ENCODE measurements at regions not wholly inside any gene's neighbourhood (a gene's known extent, or its start where the extent isn't known, plus 50 kb on each side); places are given as distances from the start of the nearest gene placed in this dataset.

DNA sequence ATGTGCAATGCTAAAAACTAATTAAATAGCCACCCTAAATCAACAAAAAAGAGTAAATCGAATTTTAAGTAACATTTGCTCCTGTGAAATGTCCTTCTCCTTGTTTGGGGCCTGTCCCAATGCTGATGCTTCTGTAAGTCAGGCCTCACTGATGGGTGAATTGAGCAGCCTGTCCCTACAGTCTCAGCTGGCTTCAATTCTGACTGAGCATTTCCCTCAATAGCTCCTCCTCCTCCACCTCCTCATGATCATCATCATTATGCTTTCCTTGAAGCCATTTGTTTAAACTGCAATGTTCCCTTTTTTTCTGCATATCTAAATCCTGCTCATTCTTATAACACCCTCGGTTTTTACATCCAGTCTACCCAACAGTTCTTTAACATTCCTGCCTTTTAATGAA lies 137.2 kb upstream of the CELF4 start:
- no peak for DNase-seq

DNA sequence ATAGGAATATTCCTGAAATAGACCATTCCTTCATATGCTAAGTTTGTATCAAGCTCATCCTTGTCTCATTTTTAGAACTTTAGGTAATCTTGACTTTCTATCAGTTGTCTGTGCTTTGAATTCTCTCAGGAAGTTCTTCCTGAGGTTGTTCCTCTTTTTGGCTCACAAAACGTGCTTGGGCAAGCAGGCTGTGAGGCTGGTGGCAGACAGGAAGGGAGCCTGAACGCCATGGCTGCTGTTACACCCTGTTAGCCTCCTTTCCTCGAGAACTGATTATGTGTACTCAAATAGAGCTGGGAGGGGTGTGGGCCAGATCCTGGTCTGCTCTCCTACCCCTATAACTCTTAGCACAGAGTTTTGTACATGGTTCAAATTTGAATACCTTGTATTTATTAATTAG lies 136.4 kb upstream of the CELF4 start:
- DNase-seq = no peak

DNA sequence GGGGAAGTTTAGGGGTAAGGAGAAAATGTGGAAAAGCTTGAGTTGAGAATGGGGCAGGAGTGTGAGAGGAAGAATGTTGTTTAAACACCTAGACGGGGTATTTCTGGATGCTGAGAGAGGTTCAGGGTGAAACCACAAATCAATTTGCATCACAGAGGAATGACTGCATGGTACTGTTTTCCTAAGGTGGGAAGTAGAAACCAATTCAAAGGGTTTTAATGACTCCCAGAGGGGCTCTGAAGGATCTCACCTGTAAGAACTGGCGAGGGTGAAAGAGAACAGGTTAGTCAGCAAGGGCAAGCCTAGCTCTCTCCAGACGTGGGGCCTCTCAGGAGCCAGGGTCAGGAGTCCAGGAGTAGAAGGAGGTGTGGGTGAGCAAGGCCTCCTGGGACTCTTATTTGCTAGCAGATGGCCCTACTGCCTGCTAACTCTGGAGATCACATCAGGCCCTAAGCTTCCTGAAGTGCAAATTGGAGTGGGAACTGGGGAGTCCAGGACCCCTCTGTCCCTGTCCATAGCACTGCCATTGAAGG lies 133.0 kb upstream of the CELF4 start:
- no peak for DNase-seq

DNA sequence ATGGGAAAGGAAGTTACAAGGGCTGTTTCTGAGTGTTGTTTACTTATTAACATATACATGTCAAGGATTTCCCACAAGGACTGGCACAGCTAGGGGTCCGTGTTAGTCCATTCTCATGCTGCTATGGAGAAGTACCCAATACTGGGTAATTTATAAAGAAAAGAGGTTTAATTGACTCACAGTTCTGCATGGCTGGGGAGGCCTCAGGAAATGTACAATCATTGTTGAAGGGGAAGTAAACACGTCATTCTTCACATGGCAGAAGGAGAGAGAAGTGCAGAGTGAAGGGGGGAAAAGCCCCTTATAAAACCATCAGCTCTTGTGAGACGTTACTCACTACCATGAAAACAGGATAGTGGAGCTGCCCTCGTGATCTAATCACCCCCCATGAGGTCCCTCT lies 128.9 kb upstream of the CELF4 start:
- DNase-seq = no peak

DNA sequence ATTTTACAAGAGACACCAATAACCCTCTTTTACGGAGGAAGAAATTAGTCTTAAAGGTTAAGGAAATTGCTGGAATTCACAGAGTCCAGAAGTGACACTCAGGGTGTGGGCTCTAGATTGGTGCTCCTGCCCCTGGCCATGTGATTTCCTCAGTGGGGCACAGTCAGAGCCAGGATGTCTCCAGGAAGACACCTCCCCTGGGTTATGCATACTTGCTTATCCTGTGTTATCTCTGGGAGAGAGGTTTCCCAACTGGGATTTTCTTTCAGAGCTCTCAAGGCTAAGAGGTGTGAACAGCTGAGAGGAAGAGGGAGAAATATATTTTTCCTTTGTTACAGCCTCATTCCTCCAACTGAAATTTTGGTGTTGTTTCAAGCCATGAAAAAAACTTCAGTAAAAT lies 125.6 kb upstream of the CELF4 start:
- DNase-seq = no peak

DNA sequence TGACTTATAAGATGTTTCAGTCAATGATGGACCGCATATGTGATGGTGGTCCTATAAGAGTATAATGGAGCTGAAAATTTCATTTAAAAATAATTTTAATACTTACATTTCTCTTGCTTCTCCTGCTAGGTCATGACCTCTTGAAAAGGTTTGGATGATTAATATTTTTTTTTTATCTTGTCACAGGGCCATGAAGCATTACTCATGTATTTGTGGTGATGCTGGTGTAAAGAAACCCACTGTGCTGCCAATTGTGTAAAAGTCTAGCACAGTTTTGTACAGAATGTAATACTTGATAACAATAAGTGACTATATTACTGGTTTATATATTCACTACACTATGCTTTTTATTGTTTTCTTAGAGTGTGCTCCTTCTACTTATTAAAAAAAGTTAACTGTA lies 124.2 kb upstream of the CELF4 start:
- DNase-seq = no peak

DNA sequence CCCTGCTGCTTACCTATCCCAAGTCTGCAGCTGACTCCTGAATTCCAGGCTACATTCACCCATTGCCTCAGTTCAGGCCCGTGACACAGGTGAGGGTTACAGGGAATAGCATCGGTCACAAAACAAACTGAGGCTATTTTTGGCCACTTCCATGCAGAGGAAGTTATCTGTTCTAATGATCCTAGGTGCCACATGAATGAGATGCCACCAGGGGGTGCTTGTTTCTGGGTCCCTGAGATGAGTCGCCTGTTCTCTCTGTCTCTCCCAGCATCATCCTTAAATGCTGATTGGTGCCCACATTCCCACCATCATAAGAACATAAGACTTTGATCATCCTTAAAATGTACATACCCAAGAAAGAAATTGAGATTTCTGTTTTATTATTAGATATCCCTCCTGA lies 119.0 kb upstream of the CELF4 start:
- no peak for DNase-seq

DNA sequence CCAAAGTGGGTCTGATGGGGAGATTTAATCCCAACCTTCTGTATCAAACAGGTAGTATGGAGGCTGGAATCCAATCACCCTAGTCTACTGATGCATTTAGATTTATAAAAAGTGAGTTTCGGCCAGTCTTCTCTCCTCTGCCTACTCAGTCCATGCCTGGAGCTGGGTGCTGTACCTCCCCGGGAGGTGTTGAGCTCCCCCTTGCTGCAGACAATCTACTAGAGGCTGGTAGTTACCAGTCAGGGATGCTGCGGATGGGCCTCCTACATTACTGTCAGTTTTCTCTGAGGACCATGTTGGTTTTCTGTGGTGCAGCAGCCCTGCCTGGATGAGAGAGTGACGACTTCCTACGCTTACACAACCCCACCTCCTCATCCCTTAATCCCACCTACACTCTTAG lies 118.6 kb upstream of the CELF4 start:
- no peak for DNase-seq

DNA sequence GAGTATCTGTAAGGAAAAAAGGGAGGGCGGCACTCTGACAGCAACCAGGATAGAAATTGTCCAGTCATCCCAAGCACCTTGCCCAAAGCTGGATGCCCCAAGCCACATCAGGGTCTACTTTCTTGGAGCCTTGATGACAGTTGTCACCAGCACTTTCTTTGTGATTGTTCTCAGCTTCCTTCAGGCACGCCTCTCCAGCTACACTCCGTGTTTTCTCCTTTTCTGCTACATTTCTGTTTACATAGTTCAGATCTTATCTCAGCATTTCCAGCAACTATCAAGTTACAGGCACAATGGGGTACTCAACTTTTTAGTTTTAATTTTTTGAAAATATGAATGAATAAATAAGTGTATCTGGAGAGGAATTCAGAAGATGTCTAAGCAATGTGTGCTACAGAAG lies 115.3 kb upstream of the CELF4 start:
- no peak for DNase-seq

DNA sequence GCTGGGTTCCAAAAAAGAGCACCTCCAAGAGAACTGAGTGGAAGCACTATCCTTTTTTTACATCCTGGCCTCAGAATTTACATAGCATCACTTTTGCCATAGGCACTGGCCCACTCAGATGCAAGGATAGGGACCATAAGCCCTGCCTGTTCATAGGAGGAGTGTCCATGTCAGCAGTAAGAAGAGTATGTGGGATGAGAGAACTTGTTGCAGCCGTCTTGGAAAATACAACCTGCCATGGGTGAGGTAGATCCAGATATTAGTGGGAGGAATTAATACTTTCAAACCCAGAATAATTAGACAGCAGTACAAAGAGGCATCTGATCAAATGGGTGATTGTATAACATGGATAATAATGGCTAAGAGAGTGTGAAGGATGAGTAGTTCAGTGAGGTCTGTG lies 110.7 kb upstream of the CELF4 start:
- no peak for DNase-seq

DNA sequence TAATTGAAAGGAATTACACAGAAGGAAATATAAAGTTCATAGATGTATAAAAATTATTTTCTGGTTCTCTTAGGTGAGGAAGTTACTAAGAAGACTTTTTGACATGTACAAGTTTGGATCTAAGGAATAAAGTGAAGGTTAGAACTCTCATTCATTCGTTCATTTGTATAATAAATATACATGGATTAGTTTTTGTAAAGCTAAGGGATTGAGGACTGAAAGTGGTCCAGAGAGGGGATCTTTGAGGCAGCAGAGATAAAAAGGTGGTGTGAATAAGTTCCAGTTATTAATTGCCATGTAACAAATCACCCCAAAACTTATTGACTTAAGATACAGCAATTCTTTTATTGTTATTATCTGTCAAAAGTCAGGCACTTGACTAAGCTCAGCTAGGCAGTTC lies 110.1 kb upstream of the CELF4 start:
- DNase-seq = no peak

DNA sequence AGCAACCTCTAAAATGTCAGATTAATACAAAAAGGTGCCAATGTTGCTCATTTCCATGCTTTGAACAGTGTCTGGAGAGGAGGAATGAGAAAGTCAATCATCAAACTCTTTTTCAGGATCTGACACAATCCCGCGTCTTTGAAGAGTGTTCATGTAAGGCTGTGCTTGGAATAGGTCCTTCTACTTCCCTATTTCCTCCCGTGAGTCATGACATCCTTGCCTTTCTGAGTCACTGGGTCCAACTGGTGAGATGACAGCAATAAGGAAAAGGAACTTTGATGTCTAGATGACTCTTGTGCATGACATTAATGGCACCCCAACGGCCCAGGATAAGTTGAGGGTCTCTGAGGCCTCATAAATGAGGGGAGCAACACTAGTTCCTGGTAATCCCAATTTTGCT lies 109.0 kb upstream of the CELF4 start:
- DNase-seq = no peak

DNA sequence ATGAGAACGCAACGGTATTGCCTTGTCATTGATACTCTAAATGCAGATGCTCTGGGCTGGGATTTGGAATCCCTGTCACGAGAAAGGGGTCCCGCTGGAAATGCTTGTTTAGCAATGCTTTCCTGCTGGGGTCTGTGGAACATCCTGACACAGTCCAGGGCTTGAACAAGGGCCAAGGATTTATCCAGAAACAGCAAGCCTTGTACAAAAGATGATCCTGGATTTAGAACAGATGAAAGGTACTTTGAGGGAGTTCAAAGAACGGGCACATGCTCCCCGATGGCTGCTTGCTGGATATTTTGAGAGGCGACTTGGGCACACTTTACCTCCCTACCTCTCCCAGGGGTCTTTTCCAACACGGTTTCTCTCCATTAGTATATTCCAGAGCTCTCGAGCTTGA lies 108.1 kb upstream of the CELF4 start:
- DNase-seq = no peak

DNA sequence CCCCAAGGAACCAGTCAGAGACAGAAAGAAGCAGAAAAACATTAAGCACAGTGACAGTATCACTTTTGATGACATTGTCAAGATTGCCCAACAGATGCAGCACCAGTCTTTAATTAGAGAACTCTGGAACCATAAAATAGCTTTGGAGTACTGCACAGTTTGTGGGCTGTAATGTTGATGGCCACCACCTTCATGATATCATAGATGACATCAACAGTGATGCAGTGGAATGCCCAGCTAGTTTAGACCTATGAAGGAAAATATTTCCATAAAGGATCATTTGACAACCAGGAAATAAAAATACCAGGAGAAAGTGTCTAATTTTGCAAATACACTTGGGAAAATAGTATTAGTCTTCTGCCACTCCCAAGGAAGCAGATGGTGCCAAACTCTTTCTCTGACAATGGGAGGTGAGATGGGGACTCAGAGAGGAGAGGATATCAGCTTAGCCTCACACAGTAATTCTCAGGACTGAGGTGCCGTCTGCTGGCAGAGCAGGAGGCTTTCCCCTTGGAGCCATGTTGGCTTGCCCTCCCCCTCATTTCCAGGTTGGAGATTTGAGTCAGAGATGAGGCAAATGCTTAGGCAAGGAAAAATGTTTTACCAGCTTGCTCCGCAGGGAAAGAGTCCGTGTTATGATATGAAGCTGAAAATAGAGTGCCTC lies 107.5 kb upstream of the CELF4 start:
- no peak for DNase-seq

DNA sequence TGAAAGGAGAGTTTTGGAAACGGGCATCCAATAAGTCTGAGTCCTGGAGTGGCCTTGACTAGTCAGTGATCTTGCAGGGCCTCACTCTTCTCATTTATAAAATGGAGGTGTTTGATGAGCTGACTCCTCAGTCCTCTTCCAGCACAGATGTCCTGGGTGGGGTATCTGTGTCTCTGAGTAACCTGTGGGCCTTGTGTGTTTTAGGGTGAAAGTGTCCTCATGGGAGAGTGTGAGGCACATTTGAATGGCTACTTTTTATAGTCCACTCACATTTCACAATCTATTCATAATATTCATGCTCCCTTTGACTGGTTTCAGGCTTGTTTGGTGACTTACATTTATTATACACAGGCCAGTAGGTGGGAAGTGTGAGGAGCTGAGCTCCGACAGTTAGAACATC lies 106.4 kb upstream of the CELF4 start:
- no peak for DNase-seq

DNA sequence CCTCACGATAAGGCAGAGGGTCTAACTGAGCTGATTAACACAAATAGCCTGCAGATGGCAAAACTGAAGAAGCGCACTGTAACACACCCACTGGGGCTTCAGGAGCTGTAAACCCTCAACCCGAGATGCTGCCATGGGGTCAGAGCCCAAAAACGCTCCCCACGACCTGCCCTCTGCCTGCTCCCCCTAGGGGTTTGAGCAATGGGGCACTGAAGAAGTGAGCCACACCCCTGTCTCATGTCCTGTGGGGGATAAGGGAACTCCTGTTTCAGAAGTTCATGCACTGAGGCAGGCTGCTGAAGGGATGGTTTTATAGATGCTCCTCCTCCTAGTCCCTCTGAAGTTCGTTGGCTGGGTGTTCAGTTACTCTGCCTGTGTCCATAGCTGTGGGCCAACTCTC lies 105.9 kb upstream of the CELF4 start:
- no peak for DNase-seq

DNA sequence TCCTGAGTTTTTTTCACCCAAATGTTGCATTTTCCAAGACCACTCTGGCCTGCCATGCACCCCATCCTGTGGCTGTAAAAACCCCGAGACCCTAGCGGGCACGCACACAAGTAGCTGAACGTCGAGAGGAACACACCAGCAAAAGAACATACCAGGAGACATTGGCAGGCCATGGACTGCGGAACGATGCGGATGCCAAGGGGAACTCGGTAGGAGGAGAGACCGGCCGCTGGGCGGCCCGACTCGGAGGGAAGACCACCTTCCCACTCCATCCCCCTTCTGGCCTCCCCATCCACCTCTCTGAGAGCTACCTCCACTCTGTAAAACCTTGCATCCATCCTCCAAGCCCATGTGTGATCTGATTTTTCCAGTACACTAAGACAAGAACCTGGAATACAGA lies 105.5 kb upstream of the CELF4 start:
- no peak for DNase-seq

DNA sequence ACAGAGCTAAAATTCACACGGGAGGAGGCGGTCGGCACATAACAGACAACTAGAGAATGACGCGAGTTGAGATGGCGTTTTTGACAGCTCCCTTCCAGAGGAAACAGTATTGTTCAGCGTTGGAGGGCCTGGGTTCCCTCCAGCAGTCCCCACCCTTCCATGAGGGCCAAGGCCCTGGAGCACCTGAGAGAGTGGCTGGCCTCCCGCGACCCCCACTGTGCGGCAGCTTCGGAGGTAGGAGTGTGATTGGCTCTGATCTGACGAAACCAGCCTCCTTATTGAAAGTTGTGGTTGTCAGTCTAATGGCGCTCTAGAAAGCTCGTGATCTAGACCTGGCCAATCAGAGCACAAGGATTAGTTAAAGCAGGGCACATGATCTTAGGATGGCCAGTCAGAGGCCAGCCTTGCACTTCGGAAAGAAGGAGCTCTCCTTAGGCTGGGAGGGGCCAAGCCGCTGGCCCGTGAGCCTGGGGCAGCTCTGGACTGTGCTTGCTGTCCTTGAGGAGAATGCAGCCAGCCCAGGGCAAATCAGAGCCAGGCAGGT lies 104.5 kb upstream of the CELF4 start:
- no peak for DNase-seq

DNA sequence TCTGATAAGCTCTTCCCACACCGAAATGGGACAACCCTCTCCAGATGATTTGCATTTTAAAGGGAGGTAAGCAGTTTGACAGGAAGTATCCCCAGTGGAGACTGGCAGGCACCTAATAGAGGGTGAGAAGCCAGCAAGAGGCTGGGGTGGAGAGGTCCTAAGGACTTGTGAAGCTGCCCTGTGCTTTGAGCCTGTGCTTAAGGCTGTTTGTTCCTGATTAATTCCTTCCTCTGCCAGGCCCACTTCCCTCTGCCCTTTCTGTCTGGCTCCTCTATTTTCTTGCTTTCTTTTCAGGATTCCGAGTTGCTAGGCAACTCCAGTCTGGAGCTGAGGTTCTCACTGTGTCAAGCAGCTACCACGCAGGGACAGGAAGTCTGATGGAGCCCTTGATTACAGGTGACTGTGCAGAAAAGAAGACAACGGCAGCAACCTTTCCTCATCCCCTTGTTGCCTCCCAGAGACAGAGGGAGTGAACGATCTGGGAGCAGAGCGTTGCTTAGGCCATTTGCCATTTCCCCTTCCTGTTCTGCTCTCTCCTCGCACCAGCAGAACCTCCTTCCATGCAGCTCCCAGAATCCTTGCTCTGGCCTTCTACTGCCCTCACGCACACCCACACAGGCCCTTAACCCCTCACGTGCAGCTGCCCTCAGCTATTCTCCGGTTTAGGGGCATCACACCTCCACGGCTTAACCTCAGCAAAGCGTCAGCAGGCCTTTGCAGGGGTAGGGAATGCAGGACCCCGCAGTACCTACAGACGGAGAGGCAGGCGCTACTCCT lies 103.6 kb upstream of the CELF4 start:
- DNase-seq = no peak

DNA sequence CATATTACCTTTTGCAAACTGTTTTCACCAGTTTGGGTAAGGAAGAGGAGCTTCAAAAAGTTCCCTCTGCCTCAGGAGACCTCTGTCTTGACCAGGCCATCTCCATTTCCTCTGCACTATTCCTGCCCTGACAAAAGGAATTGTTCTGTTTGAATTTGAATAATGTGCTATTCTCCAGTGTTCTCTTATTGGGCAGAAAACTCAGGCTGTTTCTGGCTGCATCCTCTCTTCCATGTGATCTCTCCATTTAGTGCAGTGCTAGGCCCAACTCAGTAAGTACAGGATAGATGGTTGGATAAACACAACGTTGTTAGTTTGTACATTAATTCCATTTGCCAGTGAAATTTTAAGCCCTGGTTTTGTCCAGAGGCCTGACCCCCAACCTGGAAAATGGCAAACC lies 102.2 kb upstream of the CELF4 start:
- no peak for DNase-seq

DNA sequence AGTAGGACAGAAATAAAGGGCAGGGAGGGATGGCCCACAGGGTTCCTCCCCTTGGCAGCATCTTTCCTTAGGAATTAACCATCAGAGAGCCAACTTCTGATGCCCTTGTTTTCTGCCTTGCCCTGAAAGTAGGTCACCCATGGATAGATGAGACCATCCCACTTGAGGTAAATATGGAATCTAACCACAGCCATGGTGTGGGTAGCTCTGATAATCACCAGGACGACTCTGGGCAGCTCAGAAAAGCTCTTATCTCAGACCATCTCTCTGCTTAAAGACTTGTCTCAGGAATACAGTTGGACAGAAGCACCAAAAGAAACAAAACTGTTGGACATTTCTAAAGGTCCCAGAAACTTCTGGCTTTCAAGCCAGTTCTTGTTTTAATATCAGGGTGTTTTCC lies 101.4 kb upstream of the CELF4 start:
- no peak for DNase-seq

DNA sequence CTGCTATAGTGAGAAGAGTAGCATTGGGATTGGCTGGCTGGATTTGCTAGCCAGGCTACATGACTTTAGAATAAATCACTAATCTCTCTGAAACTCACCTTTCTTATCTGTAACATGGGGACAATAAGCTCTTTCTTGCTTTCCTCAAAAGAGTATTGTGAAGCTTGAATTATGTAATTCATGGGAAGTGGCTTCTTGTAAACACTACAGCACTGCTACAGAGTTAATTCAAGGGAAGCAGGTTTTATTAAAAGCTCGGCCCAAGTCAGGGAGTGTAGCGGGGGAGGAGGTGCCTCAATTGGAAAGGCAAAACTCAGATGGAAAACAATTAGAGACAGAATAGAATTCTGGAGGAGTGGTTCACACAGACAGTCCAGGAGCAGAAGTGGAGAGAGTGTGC lies 100.9 kb upstream of the CELF4 start:
- no peak for DNase-seq

DNA sequence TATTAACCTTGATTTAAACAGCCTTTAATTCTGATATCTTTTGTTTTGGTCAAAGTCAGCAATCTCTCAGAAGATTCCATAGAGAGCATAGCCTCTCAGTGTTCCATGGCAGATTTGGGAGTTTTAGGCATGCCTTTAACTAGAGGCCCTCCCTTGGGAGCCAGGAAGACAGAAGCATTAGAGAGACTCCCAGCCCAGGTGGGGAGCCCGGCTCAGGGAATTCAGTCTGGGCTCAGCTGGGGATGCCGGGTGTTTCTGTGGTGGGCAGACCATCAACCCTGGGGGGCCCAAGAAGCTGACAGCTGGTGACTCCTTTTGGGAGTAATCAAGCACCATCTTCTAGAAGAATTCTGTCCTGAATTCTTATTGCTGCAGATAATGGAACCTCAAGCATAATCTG lies 99.7 kb upstream of the CELF4 start:
- no peak for DNase-seq

DNA sequence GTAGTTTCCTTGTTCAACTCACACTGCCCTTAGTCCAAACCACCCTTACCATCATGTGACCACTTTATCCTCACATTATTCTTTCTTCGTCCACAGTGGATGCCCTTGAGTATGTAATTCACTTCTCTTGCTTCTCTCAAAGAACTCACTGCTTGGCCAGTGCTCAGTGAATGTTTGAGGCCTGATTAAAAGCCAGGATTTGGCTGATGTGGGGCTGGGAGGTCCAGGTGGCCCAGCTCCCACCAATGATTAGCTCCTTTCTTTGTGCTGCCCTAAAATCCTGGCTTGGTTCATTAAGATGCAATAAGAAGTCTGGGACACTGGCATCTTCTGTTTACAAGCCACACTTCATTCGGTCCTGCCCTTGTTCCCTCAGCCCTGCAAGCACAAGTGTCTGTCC lies 97.8 kb upstream of the CELF4 start:
- no peak for DNase-seq

Measured in activated effector memory CD4-positive, alpha-beta T cell treated with anti-CD3 and anti-CD28 coated beads, Interleukin-2, amount 50 U/mL, for 16 hours (primary cell).